Right lobe of liver (tissue), 6 donors: ENCODE measurements at regions not wholly inside any gene's neighbourhood (a gene's known extent, or its start where the extent isn't known, plus 50 kb on each side); places are given as distances from the start of the nearest gene placed in this dataset.

ENCODE experiments used
- ATAC-seq, 4 donors: fragments of 200-7000 bp; cut with Tn5 transposase; one replicate each; pipeline ENCODE4 v1.9.1; 2020; ENCODE audit warnings: mild to moderate bottlenecking in 4 of 4, moderate library complexity in 4 of 4
- DNase-seq, 3 donors: peaks; one replicate each; pipeline ENCODE4 v3.0.0-alpha.2; 2020
- H3K27ac ChIP-seq, 3 donors: fragments of 200-600 bp; one replicate each; pipeline ENCODE4 v1.8.0; 2022
- H3K27me3 ChIP-seq, 2 donors: fragments of 200-600 bp; one replicate each; pipeline ENCODE4 v1.8.0; 2022
- H3K36me3 ChIP-seq, 4 donors: fragments of 200-600 bp; sonication (generic) in 1 of 4; one replicate each; pipeline versions ENCODE4 v1.5.1 to v1.8.0; 2017 to 2022; ENCODE audit warnings: control low read depth in 1 of 4
- H3K4me1 ChIP-seq, 4 donors: fragments of 200-600 bp; sonication (generic) in 1 of 4; one replicate each; pipeline versions ENCODE4 v1.5.1 to v1.8.0; 2017 to 2022; ENCODE audit warnings: control low read depth in 1 of 4
- H3K4me3 ChIP-seq, 3 donors: fragments of 200-600 bp; one replicate each; pipeline ENCODE4 v1.8.0; 2022
- H3K9me3 ChIP-seq, 4 donors: fragments of 200-600 bp; sonication (generic) in 1 of 4; one replicate each; pipeline versions ENCODE4 v1.5.1 to v1.8.0; 2017 to 2022; ENCODE audit warnings: control low read depth in 1 of 4
- POLR2A ChIP-seq: fragments of 450-650 bp; IDR thresholded peaks from one replicate; pipeline ENCODE4 v1.6.1; 2017; ENCODE audit warnings: antibody characterized with exemption, mild to moderate bottlenecking
- WGBS: methylation state at CpG from one replicate; pipeline ENCODE4 v1.1.6; 2018; ENCODE audit warnings: low coverage, low lambda C conversion rate; ENCODE audit not compliant: insufficient coverage; ENCODE audit errors: missing lambda C conversion rate; 5-methylcytosine and 5-hydroxymethylcytosine counted together
- intact Hi-C, 2 donors: fragments of 100-400 bp; cut with DNase I; formaldehyde crosslinking; loops; one replicate each; pipeline versions ENCODE4 v1.11.2 to v1.14.1; 2022
- TF ChIP-seq, protein P1 (sequence below), 4 donors: fragments of 200-600 bp in 3 of 4; fragments of 450-650 bp in 1 of 4; IDR thresholded peaks; one replicate each; pipeline versions ENCODE4 v1.5.1 to v1.8.0; 2016 to 2022; ENCODE audit warnings: antibody characterized with exemption in 4 of 4, mild to moderate bottlenecking in 2 of 4
- donor health status: DM: no; HTN: yes; CAD: no.
- donor health status: DM: no; HTN: no; CAD: no.
- donor health status: DM: no; HTN: no; CAD: no.
- donor health status: DM: no; HTN: yes; CAD: no.
- donor health status: DM: no; HTN: yes; CAD: no.

DNA sequence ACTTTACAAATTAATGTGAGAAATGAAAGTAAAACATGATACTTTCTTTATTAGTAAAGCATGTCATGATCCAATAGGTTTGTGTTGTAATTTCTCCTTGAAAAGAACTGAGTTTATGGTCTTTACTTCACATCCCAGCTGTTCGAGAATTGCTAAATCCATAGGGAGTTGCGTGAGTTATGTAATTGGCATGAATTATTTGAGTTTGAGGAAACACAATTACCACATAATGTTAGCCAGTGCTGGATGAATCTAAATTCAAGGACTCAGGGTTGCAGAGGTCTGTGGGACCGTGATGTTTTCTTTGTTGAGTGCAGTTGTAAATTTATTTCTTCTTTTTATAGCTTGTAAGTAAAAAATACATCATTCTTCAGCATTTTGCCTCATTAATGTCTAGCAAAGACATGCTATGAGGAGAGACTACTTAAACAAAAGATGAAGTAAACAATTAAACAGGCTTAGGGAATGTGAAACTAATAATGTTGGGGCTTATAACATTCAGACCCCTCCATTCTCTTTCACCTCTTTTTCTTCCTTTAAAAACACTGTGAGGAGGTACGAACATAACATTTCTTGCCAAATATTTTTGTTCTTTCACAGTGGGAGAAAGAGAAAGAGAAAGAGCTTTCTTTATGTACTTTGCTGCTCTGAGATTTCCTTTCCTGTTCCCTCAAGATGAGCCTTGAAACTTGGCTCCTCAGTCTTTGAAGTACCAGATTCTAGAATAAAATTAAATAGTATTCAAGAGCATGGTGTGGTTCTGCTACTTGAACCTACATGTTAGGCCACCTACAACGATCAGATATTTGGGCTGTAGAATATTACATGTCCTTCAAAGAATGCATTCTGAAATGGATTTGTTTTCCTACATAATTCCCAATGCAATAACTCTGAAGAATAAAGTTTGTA is 159.6 kb upstream of the ANK2 start:
- ATAC-seq (peak in 2 of 4 donors; percentile 31 to 33), DNase-seq (no peak)
- Histone ChIP-seq H3K27me3 (no peaks in the 10 kb centered on the region), H3K27ac (no peak overlapping the region), H3K4me1 (no peaks in the 10 kb centered on the region), H3K9me3 (no peaks in the 10 kb centered on the region), H3K4me3 (no peak overlapping the region), H3K36me3 (no peaks in the 10 kb centered on the region)
- TF ChIP-seq, protein P1, sequence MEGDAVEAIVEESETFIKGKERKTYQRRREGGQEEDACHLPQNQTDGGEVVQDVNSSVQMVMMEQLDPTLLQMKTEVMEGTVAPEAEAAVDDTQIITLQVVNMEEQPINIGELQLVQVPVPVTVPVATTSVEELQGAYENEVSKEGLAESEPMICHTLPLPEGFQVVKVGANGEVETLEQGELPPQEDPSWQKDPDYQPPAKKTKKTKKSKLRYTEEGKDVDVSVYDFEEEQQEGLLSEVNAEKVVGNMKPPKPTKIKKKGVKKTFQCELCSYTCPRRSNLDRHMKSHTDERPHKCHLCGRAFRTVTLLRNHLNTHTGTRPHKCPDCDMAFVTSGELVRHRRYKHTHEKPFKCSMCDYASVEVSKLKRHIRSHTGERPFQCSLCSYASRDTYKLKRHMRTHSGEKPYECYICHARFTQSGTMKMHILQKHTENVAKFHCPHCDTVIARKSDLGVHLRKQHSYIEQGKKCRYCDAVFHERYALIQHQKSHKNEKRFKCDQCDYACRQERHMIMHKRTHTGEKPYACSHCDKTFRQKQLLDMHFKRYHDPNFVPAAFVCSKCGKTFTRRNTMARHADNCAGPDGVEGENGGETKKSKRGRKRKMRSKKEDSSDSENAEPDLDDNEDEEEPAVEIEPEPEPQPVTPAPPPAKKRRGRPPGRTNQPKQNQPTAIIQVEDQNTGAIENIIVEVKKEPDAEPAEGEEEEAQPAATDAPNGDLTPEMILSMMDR (IDR thresholded peaks at IDR 0.05) = no peak
- TF ChIP-seq POLR2A = no peak
- intact Hi-C loops = no loop called here
- 33% methylated on average over 5 of the region's 5 CpGs for WGBS

DNA sequence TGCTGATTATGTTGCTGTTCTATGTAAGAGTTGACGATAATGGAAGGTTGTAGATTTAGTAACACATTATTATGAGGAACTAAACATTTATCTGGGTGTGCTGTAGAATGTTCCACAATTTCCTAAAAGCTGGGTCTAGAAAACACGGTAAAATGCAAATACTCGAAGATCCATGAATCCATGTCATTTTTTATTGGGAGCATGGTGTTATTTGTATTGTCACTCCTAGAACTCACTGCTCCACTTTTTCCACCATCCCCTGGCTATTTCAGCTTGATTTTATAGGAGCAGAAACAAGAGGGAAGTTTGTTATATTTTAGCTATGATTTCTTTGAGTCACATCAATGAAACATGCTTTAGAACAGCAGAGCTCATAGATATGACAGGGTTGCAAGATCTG is 155.0 kb upstream of the ANK2 start:
- H3K4me3 ChIP-seq = no peak overlapping the region

DNA sequence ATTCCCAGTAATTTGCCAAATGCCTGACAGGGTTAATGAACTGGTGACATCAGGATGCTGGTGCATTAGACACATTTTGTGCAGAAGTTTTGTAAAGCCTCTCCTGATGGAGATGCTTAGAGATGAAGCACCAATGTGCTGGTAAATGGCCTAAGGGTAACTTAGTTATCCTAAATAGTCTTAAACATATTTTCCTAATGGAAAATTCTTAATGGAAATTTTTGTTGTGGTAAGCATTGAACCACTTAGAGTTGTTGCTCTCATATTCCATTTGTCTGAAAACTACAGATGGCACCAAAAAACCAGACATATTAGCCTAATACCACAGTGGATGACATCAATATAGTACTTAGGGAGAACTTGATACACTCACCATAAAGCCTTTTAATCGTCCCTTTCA is 154.5 kb upstream of the ANK2 start:
- H3K27ac ChIP-seq = no peak overlapping the region
- DNase-seq (no peak), ATAC-seq (no peak)
- 57% methylated on average over 1 of the region's 1 CpG for WGBS
- TF ChIP-seq, protein P1 (IDR thresholded peaks at IDR 0.05) = no peak
- no peak for TF ChIP-seq POLR2A
- no peaks in the 10 kb centered on the region for H3K27me3 ChIP-seq
- intact Hi-C loops = no loop called here
- peaks cover 0 to 8% (median 0%) of the 10 kb centered on the region in 4 donors for H3K4me1 ChIP-seq
- no peaks in the 10 kb centered on the region for H3K9me3 ChIP-seq
- H3K4me3 ChIP-seq = no peak overlapping the region
- no peaks in the 10 kb centered on the region for H3K36me3 ChIP-seq

More for the DNA sequence above, 155.0 kb upstream of the ANK2 start:
- Histone ChIP-seq H3K4me1 (peaks cover 0 to 3% (median 0%) of the 10 kb centered on the region in 4 donors), H3K9me3 (no peaks in the 10 kb centered on the region), H3K27ac (no peak overlapping the region), H3K27me3 (no peaks in the 10 kb centered on the region), H3K36me3 (no peaks in the 10 kb centered on the region)
- ATAC-seq = no peak
- 92% methylated on average over 3 of the region's 3 CpGs for WGBS
- TF ChIP-seq, protein P1 (IDR thresholded peaks at IDR 0.05) = no peak
- no peak for TF ChIP-seq POLR2A
- intact Hi-C loops = no loop called here
- DNase-seq = no peak

DNA sequence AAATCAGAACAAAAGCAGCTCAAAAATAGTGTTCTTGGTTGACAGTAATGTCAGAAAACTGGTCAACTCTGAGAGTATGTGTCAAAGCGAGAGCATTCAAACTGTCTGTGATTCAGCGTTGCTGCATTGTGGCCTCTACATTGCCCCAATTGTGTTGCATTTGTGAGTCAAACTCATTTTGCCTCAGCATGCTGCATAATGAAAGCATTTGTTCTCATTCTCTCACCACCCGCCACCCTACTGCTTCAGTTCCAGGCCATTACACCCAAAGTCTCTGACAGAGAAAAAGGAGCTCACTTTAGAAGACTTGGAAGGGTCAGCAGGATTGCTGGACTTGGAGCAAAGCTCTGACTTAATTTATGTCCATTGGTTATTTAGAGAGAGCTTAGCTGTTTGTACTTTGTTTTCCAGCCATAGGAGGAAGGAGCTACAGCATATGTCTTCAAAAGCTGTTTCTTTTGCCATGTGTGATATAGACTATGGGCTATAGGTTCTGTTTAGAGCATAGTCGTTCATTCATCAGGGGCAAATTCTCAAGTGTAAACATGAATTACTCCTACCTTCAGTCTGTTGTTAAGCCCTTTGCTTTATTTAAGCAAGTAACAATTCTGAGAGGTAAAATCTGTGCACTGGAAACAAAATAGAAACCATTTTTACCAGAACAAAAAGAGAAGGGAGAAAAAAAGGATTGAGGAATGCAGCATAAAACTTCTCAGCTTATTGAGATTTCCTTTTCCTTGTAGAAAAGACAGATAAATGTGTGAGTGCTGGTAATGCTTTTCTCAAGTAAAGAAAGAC is 153.4 kb upstream of the ANK2 start:
- H3K4me1 ChIP-seq = peaks cover 0 to 16% (median 2%) of the 10 kb centered on the region in 4 donors
- H3K27ac ChIP-seq = no peak overlapping the region
- intact Hi-C loops = no loop called here
- H3K9me3 ChIP-seq = no peaks in the 10 kb centered on the region
- no peaks in the 10 kb centered on the region for H3K27me3 ChIP-seq
- no peak overlapping the region for H3K4me3 ChIP-seq
- 71% methylated on average over 4 of the region's 4 CpGs for WGBS
- H3K36me3 ChIP-seq = no peaks in the 10 kb centered on the region
- DNase-seq = no peak
- ATAC-seq = no peak
- TF ChIP-seq, protein P1 (IDR thresholded peaks at IDR 0.05) = no peak
- no peak for TF ChIP-seq POLR2A
